Neural crest cell (in vitro differentiated cells): ENCODE measurements at regions not wholly inside any gene's neighbourhood (a gene's known extent, or its start where the extent isn't known, plus 50 kb on each side); places are given as distances from the start of the nearest gene placed in this dataset.

Experiments used
- DNase-seq: peaks from one replicate; pipeline ENCODE4 v3.0.0; 2021; ENCODE audit warnings: low read depth, mixed read lengths, low spot score
- H3K27ac Mint-ChIP-seq: one replicate; pipeline ENCODE4 v1.8.0; 2021; ENCODE audit warnings: mild to moderate bottlenecking, mixed read lengths; ENCODE audit not compliant: unreplicated experiment
- H3K27me3 Mint-ChIP-seq: 2 replicates; pipeline ENCODE4 v1.8.0; 2021; ENCODE audit warnings: low read depth, mild to moderate bottlenecking, mixed read lengths
- H3K36me3 Mint-ChIP-seq: 2 replicates; pipeline ENCODE4 v1.8.0; 2021; ENCODE audit warnings: low read depth, mild to moderate bottlenecking, mixed read lengths
- H3K4me1 Mint-ChIP-seq: 2 replicates; pipeline ENCODE4 v1.8.0; 2021; ENCODE audit warnings: mixed read lengths
- H3K4me3 Mint-ChIP-seq: one replicate; pipeline ENCODE4 v1.8.0; 2021; ENCODE audit warnings: mild to moderate bottlenecking, mixed read lengths
- H3K9me3 Mint-ChIP-seq: 2 replicates; pipeline ENCODE4 v1.8.0; 2021; ENCODE audit warnings: mixed read lengths
- CTCF ChIP-seq: fragments of 200-600 bp; sonication (generic); conservative IDR thresholded peaks from 2 replicates; pipeline ENCODE4 v1.5.0; 2021; ENCODE audit warnings: antibody characterized with exemption, mild to moderate bottlenecking

DNA sequence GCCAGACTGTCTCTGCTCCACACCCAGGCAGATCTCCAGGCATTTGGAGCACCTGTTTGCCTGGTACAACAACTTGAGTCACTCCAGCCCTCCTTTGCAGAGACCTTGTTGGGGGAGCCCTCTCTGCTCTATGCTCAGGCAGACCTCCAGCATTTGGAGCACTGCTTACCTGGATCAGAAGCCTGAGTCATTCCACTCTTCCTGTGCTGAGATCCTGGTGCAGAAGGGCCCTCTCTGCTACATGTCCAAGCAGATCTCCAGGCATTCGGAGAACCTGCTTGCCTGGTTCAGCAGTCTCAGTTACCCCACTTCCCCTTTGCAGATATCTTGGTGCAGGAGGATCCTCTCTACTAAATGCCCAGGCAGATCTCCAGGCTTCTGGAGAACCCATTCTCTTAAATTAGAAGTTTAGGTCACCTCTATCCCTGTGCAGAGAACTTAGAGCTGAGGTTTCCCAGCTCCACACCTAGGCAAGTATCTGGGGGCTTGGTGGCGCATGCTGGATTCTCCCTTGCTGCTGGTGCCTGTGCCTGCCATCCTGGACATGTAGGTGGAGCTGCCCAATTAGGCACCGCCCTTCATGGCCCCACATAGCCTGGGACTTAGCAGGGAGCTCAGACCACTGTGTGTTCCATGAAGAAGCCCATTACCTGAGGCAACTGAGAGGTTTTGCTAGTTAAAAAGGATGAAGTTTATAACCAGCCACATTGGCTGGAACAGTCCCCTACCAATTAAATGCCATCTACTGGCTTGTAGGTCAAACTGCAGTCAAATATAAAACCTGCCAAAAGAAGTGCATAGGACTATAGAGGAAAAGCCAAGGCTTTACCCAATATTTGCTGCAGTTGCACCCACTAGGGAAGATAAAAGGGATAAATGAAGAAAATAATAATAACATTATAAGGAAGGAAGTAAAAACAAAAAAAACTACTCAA lies 97.6 kb upstream of the SLITRK6 start:
- Mint-ChIP-seq H3K9me3 (peaks cover 2% of the 10 kb centered on the region), H3K27ac (no peak overlapping the region), H3K36me3 (no peaks in the 10 kb centered on the region), H3K4me1 (no peaks in the 10 kb centered on the region), H3K4me3 (no peak overlapping the region), H3K27me3 (no peaks in the 10 kb centered on the region)
- peak; percentile 45 for TF ChIP-seq CTCF
- DNase-seq, result no peak

- no peak overlapping the region for H3K4me3 Mint-ChIP-seq
- peaks cover 4% of the 10 kb centered on the region for H3K4me1 Mint-ChIP-seq
- no peaks in the 10 kb centered on the region for H3K36me3 Mint-ChIP-seq
- DNase-seq, result no peak
- no peak overlapping the region for H3K27ac Mint-ChIP-seq
- TF ChIP-seq CTCF, result no peak
- peaks cover 4% of the 10 kb centered on the region for H3K9me3 Mint-ChIP-seq
- H3K27me3 Mint-ChIP-seq, result no peaks in the 10 kb centered on the region
These were observed 88.2 kb upstream of the SLITRK6 start for GRCh38 chr13:85887406-85887805.

GRCh38 chr13:85879014-85879413 lies 79.8 kb upstream of the SLITRK6 start:
- H3K27me3 Mint-ChIP-seq, result no peaks in the 10 kb centered on the region
- H3K9me3 Mint-ChIP-seq, result peaks cover 3% of the 10 kb centered on the region
- no peak for DNase-seq
- no peak overlapping the region for H3K27ac Mint-ChIP-seq
- no peak for TF ChIP-seq CTCF
- H3K4me1 Mint-ChIP-seq, result no peaks in the 10 kb centered on the region
- H3K36me3 Mint-ChIP-seq, result no peaks in the 10 kb centered on the region
- H3K4me3 Mint-ChIP-seq, result no peak overlapping the region

DNA sequence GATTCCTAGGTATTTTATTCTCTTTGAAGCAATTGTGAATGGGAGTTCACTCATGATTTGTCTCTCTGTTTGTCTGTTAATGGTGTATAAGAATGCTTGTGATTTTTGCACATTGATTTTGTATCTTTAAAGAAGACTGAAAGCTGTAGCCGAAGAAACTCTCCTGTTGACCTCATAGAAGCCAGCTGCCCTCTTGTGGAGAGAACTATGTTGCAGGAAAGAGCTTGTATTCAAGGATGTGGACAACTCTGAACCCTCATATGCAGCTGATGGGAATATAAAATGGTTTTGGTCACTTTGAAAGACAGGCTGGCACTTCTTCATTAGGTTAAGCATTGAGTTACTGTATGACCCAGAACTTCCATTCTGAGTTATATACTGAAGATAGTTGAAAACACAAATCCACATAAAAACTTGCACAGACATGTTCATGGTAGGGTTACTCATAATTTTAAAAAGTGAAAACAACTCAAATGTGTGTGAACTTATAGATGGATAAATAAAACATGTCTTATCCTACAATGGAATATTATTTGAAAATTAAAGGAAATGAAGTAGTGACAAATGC lies 65.8 kb upstream of the SLITRK6 start:
- H3K9me3 Mint-ChIP-seq, result peaks cover 3% of the 10 kb centered on the region
- no peaks in the 10 kb centered on the region for H3K36me3 Mint-ChIP-seq
- DNase-seq, result no peak
- H3K4me1 Mint-ChIP-seq, result no peaks in the 10 kb centered on the region
- no peak overlapping the region for H3K4me3 Mint-ChIP-seq
- TF ChIP-seq CTCF, result peak; percentile 56
- H3K27me3 Mint-ChIP-seq, result no peaks in the 10 kb centered on the region
- no peak overlapping the region for H3K27ac Mint-ChIP-seq

DNA sequence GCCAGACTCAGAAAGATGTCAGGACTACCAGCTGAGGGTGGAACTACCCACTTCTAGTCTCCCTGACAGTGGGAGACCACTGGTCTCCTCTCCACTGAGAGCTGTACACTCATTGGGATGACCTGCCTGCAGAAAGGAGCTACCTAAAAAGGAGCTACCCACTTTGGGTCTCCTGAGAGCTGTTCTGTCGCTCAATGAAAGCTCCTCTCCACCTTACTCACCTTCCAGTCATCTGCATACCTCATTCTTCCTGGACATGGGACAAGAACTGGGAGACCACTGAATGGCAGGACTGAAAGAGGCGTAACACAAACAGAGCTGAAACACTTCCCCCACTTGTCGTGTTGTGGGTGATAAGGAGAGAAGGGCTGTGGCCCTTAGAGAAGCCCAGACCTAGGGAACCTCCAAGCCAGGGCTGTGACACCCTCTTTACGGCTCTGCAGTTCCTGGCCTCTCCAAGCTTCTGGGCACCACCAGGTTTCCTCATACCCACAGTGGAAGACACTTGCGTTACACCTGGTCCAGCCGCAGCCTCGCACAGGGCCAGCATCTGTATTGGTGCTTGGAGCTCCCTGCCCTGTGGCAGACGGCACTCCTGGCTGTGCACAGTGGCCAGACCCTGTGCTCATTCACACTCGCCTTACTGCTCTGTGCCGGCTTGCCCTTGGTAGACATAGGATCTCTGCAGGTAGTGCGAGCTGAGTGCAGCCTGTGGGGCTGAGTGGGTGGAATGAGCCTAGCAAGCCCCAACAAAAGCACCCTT lies 54.9 kb upstream of the SLITRK6 start:
- H3K27ac Mint-ChIP-seq, result no peak overlapping the region
- peaks cover 18% of the 10 kb centered on the region for H3K9me3 Mint-ChIP-seq

More for the DNA sequence above, 54.9 kb upstream of the SLITRK6 start:
- H3K4me3 Mint-ChIP-seq, result no peak overlapping the region
- H3K27me3 Mint-ChIP-seq, result no peaks in the 10 kb centered on the region
- H3K36me3 Mint-ChIP-seq, result peaks cover 10% of the 10 kb centered on the region
- no peak for TF ChIP-seq CTCF
- no peak for DNase-seq
- no peaks in the 10 kb centered on the region for H3K4me1 Mint-ChIP-seq
